CD4-positive, alpha-beta memory T cell (primary cell): ENCODE measurements at regions not wholly inside any gene's neighbourhood (a gene's known extent, or its start where the extent isn't known, plus 50 kb on each side); places are given as distances from the start of the nearest gene placed in this dataset.

ENCODE experiments used
- CTCF ChIA-PET: fragments of 350-600 bp; sonication (Branson Sonifier 250); formaldehyde crosslinking; loops from one replicate; lab custom pipeline; 2021; ENCODE audit warnings: inconsistent platforms; ENCODE audit not compliant: partially characterized antibody; lab: Charles Lee
- POLR2A ChIA-PET: fragments of 350-600 bp; sonication (Branson Sonifier 250); formaldehyde crosslinking; loops from one replicate; lab custom pipeline; 2021; ENCODE audit not compliant: partially characterized antibody; lab: Charles Lee
- DNase-seq, 5 donors: peaks; one replicate each; pipeline versions ENCODE4 v3.0.0 to v3.0.0-alpha.2; 2020 to 2022; ENCODE audit warnings: mixed read lengths in 1 of 5
- H3K27ac ChIP-seq: one replicate; pipeline ENCODE4 v1.7.0; 2013; ENCODE audit warnings: low read depth, low read length
- H3K27me3 ChIP-seq: 2 replicates; pipeline ENCODE4 v1.7.0; 2013; ENCODE audit warnings: mild to moderate bottlenecking, low read length, moderate library complexity; ENCODE audit not compliant: insufficient read depth
- H3K36me3 ChIP-seq: 2 replicates; pipeline ENCODE4 v1.7.0; 2013; ENCODE audit warnings: mild to moderate bottlenecking, low read length, moderate library complexity; ENCODE audit not compliant: insufficient read depth
- H3K4me1 ChIP-seq: 2 replicates; pipeline ENCODE4 v1.7.0; 2013; ENCODE audit warnings: mild to moderate bottlenecking, low read length, moderate library complexity; ENCODE audit not compliant: insufficient read depth
- H3K4me3 ChIP-seq, 2 donors: one replicate each; pipeline ENCODE4 v1.7.0; 2013; ENCODE audit warnings: low read length in 2 of 2, mild to moderate bottlenecking in 1 of 2
- H3K9me3 ChIP-seq, 2 donors: one replicate each; pipeline ENCODE4 v1.7.0; 2013; ENCODE audit warnings: low read length in 2 of 2, control low read depth in 1 of 2; ENCODE audit not compliant: control insufficient read depth in 1 of 2
- H3K27ac Mint-ChIP-seq, 7 donors: one replicate each; pipeline ENCODE4 v1.8.0; 2020 to 2021; ENCODE audit warnings: mixed read lengths in 7 of 7, mild to moderate bottlenecking in 6 of 7, inconsistent platforms in 3 of 7, moderate library complexity in 3 of 7
- H3K27me3 Mint-ChIP-seq, 2 donors: one replicate each; pipeline ENCODE4 v1.8.0; 2020 to 2021; ENCODE audit warnings: mixed read lengths in 2 of 2
- H3K36me3 Mint-ChIP-seq, 2 donors: one replicate each; pipeline ENCODE4 v1.8.0; 2020 to 2021; ENCODE audit warnings: mixed read lengths in 2 of 2, inconsistent platforms in 1 of 2, mild to moderate bottlenecking in 1 of 2
- H3K4me1 Mint-ChIP-seq, 4 donors: one replicate each; pipeline ENCODE4 v1.8.0; 2020 to 2021; ENCODE audit warnings: mixed read lengths in 4 of 4, mild to moderate bottlenecking in 1 of 4
- H3K4me3 Mint-ChIP-seq, 8 donors: one replicate each; pipeline ENCODE4 v1.8.0; 2020 to 2021; ENCODE audit warnings: mixed read lengths in 8 of 8, mild to moderate bottlenecking in 7 of 8, moderate library complexity in 6 of 8, inconsistent platforms in 3 of 8
- H3K9me3 Mint-ChIP-seq, 8 donors: one replicate each; pipeline ENCODE4 v1.8.0; 2020 to 2021; ENCODE audit warnings: mixed read lengths in 8 of 8, mild to moderate bottlenecking in 5 of 8, inconsistent platforms in 3 of 8, moderate library complexity in 1 of 8
- intact Hi-C: fragments of 100-400 bp; cut with micrococcal nuclease; formaldehyde crosslinking; loops from one replicate; pipeline ENCODE4 v1.15.1; 2023

DNA sequence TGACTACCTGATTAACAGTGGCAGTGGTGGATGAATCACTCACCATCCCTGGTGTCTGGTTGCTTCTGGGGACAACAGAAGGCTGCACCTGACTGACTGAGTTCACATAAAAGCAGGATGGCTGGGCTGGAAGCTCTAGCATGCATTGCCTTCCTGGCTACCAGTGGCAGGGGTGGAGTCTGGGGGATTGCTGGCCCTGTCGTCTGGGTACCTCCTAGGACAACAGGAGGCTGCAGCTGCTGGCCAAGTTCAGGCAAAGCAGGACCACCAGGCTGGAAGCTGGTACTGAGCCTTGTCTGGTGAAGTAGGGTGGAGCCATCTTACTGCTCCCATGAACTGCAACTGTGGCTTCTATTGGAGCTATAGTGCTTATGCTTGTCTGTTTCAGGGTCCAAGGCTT, 480.8 kb upstream of the CTNND2 start:
- no peaks in the 10 kb centered on the region for H3K27me3 ChIP-seq
- ChIA-PET POLR2A (no interaction called here), CTCF (no interaction called here)
- Mint-ChIP-seq H3K36me3 (no peaks in the 10 kb centered on the region), H3K27me3 (no peaks in the 10 kb centered on the region), H3K4me1 (no peaks in the 10 kb centered on the region), H3K4me3 (no peak overlapping the region), H3K9me3 (peaks cover 4 to 38% (median 12%) of the 10 kb centered on the region in 8 donors), H3K27ac (no peak overlapping the region)
- no peaks in the 10 kb centered on the region for H3K4me1 ChIP-seq
- intact Hi-C loops: no loop called here
- H3K9me3 ChIP-seq: no peaks in the 10 kb centered on the region
- H3K27ac ChIP-seq: no peak overlapping the region
- no peaks in the 10 kb centered on the region for H3K36me3 ChIP-seq
- no peak overlapping the region for H3K4me3 ChIP-seq
- no peak for DNase-seq

DNA sequence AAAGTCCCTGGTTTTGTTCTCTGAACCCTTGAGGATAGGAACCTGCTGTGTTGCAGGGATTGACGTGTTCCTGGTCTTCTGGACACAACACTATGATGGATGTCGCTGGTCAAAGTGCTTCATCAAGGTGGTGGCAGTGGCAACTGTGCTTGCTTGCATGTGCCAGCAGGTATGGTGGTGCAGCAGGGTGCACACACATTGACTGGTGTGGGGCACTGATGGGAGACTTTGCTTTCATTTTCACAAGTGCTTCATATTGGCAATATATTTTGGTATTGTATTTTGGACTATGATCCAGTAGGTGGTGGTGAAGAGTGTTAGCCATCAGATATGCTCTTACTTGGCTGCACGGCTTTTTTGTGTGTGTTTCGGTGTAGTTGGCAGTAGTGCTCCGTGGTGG, 479.8 kb upstream of the CTNND2 start:
- no peaks in the 10 kb centered on the region for H3K9me3 ChIP-seq
- no peaks in the 10 kb centered on the region for H3K36me3 ChIP-seq
- Mint-ChIP-seq H3K36me3 (no peaks in the 10 kb centered on the region), H3K4me1 (no peaks in the 10 kb centered on the region), H3K27ac (no peak overlapping the region), H3K9me3 (peaks cover 2 to 36% (median 12%) of the 10 kb centered on the region in 8 donors), H3K4me3 (no peak overlapping the region), H3K27me3 (no peaks in the 10 kb centered on the region)
- POLR2A ChIA-PET: no interaction called here
- H3K27ac ChIP-seq: no peak overlapping the region
- H3K4me1 ChIP-seq: no peaks in the 10 kb centered on the region
- no peak overlapping the region for H3K4me3 ChIP-seq
- intact Hi-C loops: no loop called here
- H3K27me3 ChIP-seq: no peaks in the 10 kb centered on the region
- CTCF ChIA-PET: no interaction called here
- DNase-seq: no peak

DNA sequence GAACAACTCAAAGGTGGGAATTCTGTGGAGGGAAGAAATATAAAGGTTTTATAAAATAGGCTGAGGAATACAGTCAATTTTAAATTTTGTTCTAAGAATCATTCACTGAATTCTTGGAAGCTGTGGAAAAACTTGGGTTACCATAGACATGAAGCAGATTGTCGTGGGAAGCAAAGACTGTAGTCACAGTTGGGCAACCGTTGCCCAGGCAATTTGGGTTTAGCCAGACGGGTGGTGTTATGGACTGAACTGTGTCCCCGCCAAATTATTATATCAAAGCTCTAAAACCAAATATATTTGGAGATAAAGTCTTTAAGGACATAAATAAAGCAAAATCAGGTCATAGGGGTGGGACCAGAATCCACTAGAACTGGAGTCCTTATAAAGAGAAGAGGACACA, 463.7 kb upstream of the CTNND2 start:
- H3K4me1 Mint-ChIP-seq: no peaks in the 10 kb centered on the region
- H3K27me3 Mint-ChIP-seq: no peaks in the 10 kb centered on the region
- Histone ChIP-seq H3K27ac (no peak overlapping the region), H3K36me3 (no peaks in the 10 kb centered on the region), H3K4me1 (no peaks in the 10 kb centered on the region), H3K27me3 (no peaks in the 10 kb centered on the region), H3K4me3 (no peak overlapping the region), H3K9me3 (no peaks in the 10 kb centered on the region)
- POLR2A ChIA-PET: no interaction called here
- CTCF ChIA-PET: interaction anchor here (1.7 kb wide), 1 partner anchor 25 kb away, joined by 3 read pairs; no protein-coding TSS in a partner anchor
- DNase-seq: no peak
- H3K9me3 Mint-ChIP-seq: peaks cover 2 to 13% (median 5%) of the 10 kb centered on the region in 8 donors
- H3K36me3 Mint-ChIP-seq: no peaks in the 10 kb centered on the region
- no peak overlapping the region for H3K27ac Mint-ChIP-seq
- no peak overlapping the region for H3K4me3 Mint-ChIP-seq
- intact Hi-C loops: no loop called here

DNA sequence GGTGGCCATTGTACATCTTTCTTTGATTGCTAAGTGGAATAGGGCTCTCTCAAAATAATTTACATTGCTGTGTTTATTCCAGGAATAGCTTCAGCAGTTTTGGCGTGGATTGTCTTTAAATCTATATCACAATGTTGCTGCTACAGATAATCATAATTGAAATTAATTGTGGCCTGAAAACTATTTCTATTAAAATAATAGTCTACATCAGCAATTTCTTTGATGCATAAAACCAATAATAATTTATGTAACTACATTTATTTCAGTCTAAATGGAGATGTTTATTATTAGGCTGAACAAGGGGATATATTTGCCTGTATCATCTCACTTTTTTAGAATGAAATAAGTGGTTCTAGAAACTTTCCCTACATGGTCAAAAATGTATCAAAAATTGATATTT, 456.0 kb upstream of the CTNND2 start:
- H3K27ac Mint-ChIP-seq: no peak overlapping the region
- H3K4me3 ChIP-seq: no peak overlapping the region
- no peaks in the 10 kb centered on the region for H3K36me3 ChIP-seq
- no peak overlapping the region for H3K4me3 Mint-ChIP-seq
- no peaks in the 10 kb centered on the region for H3K36me3 Mint-ChIP-seq
- H3K27ac ChIP-seq: no peak overlapping the region
- ChIA-PET POLR2A (no interaction called here), CTCF (no interaction called here)
- DNase-seq: no peak
- no peaks in the 10 kb centered on the region for H3K27me3 ChIP-seq
- intact Hi-C loops: no loop called here
- no peaks in the 10 kb centered on the region for H3K4me1 Mint-ChIP-seq
- H3K9me3 ChIP-seq: no peaks in the 10 kb centered on the region
- H3K27me3 Mint-ChIP-seq: no peaks in the 10 kb centered on the region
- H3K9me3 Mint-ChIP-seq: peaks cover 0 to 27% (median 15%) of the 10 kb centered on the region in 8 donors
- no peaks in the 10 kb centered on the region for H3K4me1 ChIP-seq

DNA sequence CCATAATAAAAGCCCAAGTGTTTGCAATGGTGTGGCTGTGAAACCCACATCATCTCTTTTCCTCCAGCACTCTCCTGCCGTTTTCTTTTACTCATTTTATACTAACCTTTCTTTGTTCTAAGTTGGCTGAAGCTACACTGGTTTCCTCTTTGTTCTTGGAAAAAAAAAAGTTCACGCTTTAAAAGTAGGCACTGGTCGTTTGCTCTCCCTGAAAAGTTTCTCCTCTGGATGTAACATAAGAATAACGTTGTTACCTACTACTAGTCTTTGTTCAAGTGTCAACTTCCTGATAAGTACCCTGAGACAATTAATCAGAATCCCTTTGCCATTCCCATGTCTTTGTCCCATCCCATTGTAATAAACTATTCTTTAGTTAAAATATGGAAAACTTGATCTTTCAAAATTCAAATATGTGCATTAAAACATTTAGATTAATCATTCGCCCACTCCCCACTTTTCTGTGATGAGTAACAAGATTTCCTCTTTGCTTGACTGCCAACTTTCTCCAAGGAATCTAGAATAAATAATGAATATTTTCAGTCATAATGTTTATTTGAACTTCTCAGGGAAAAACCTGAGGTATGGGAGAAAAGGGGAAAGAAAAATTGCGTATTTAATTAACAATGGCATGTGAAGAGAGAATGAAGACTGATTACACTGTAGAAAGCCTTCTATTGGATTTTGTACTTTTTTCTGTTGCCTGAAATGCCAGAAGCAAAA, 454.3 kb upstream of the CTNND2 start:
- Histone ChIP-seq H3K4me1 (no peaks in the 10 kb centered on the region), H3K27me3 (no peaks in the 10 kb centered on the region), H3K27ac (no peak overlapping the region), H3K36me3 (no peaks in the 10 kb centered on the region), H3K4me3 (no peak overlapping the region), H3K9me3 (no peaks in the 10 kb centered on the region)
- Mint-ChIP-seq H3K36me3 (no peaks in the 10 kb centered on the region), H3K9me3 (peaks cover 0 to 27% (median 14%) of the 10 kb centered on the region in 8 donors), H3K27me3 (no peaks in the 10 kb centered on the region), H3K27ac (no peak overlapping the region), H3K4me3 (no peak overlapping the region), H3K4me1 (no peaks in the 10 kb centered on the region)
- POLR2A ChIA-PET: no interaction called here
- no peak for DNase-seq
- CTCF ChIA-PET: no interaction called here
- intact Hi-C loops: no loop called here

DNA sequence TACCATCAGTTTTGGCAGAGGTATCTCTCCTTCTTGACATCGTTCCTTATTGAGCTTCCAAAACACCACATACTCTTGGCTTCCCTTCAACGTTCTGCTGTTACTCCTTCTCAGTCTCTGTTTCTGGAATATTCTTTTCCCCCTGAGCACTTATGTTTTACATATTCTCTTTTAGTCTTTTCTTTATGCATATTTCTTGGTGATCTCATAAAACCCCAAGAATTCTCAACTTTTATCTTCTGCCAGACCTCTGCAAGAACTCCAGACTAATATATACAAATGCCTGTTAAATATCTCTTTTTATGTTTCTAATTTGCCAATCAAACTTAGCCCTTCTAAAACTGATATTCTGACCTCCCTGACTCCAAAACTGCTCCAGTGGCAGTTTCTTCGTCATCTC, 453.4 kb upstream of the CTNND2 start:
- no peak overlapping the region for H3K4me3 ChIP-seq
- Mint-ChIP-seq H3K27me3 (no peaks in the 10 kb centered on the region), H3K4me3 (no peak overlapping the region), H3K4me1 (no peaks in the 10 kb centered on the region), H3K27ac (no peak overlapping the region), H3K9me3 (peaks cover 0 to 22% (median 13%) of the 10 kb centered on the region in 8 donors), H3K36me3 (no peaks in the 10 kb centered on the region)
- CTCF ChIA-PET: no interaction called here
- intact Hi-C loops: no loop called here
- H3K4me1 ChIP-seq: no peaks in the 10 kb centered on the region
- H3K36me3 ChIP-seq: no peaks in the 10 kb centered on the region
- H3K27ac ChIP-seq: no peak overlapping the region
- POLR2A ChIA-PET: no interaction called here
- H3K27me3 ChIP-seq: no peaks in the 10 kb centered on the region
- DNase-seq: no peak
- no peaks in the 10 kb centered on the region for H3K9me3 ChIP-seq

DNA sequence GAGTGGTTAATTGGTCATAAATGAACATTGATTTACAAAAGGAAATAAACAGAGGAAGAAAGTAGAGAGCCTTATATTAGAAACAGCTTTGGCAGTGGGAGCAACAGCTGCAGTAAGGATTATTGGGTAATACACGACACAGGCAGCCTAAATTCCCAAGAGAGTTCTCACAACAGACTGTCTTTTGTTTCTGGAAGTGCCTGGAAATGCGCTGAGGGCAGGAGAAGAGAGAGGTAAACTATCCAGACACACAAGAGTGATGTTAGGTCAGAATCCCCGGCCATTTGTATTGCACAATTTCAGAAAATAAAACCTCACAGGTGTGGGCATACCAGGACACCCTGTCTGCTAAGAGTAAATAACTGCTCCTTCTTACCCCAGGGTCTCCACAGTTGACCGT, 450.4 kb upstream of the CTNND2 start:
- Mint-ChIP-seq H3K27me3 (no peaks in the 10 kb centered on the region), H3K27ac (no peak overlapping the region), H3K36me3 (no peaks in the 10 kb centered on the region), H3K4me3 (no peak overlapping the region), H3K4me1 (no peaks in the 10 kb centered on the region), H3K9me3 (peaks cover 0 to 28% (median 15%) of the 10 kb centered on the region in 8 donors)
- Histone ChIP-seq H3K9me3 (no peaks in the 10 kb centered on the region), H3K36me3 (no peaks in the 10 kb centered on the region), H3K4me1 (no peaks in the 10 kb centered on the region), H3K27me3 (no peaks in the 10 kb centered on the region), H3K4me3 (no peak overlapping the region), H3K27ac (no peak overlapping the region)
- no peak for DNase-seq
- ChIA-PET CTCF (no interaction called here), POLR2A (no interaction called here)
- intact Hi-C loops: no loop called here
